T47D (cell line): ENCODE measurements at regions not wholly inside any gene's neighbourhood (a gene's known extent, or its start where the extent isn't known, plus 50 kb on each side); places are given as distances from the start of the nearest gene placed in this dataset.

ENCODE experiments used
- DNase-seq, 2 experiments: peaks; one replicate each; pipeline versions ENCODE4 v3.0.0 to v3.0.0-alpha.2; 2011 to 2012; ENCODE audit warnings: low read depth in 1 of 2, low spot score in 1 of 2
- JUND ChIP-seq: IDR thresholded peaks from 2 replicates; pipeline ENCODE4 v1.6.1; 2012; ENCODE audit warnings: low read depth
- in situ Hi-C: cut with HindIII; loops from 2 replicates; pipeline ENCODE4 v1.10.0; 2016; ENCODE audit warnings: low sequenced_read_pairs, low pct_unique_long_range_greater_than_20kb

DNA sequence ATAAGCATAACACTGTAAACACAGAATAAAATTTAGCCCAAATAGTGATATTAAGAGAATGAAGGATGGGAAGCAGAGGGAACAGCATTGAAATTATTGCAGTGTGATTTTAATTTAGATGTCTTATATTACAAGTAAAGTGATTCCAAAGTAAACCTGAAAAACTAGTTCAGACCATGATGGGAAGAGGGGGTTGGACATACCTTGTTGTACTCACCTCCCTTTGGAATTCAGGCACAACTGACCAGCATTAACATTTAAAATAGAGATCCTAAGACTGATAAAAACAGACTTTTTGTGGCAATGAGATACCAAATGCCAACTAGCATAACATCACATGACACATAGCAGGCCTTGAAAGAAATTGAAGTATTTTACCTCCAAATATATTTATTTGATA lies 210.0 kb upstream of the ADRA1D start:
- peak in 1 of 2 experiments; percentile 10 for DNase-seq
- no peak for TF ChIP-seq JUND
- in situ Hi-C loops: no loop called here

- DNase-seq: no peak
- in situ Hi-C loops: no loop called here
- TF ChIP-seq JUND: no peak
Observed at GRCh38 chr20:4457566-4458543, 208.8 kb upstream of the ADRA1D start.

GRCh38 chr20:4455996-4456395 lies 206.9 kb upstream of the ADRA1D start:
- in situ Hi-C loops: no loop called here
- DNase-seq: no peak
- no peak for TF ChIP-seq JUND

DNA sequence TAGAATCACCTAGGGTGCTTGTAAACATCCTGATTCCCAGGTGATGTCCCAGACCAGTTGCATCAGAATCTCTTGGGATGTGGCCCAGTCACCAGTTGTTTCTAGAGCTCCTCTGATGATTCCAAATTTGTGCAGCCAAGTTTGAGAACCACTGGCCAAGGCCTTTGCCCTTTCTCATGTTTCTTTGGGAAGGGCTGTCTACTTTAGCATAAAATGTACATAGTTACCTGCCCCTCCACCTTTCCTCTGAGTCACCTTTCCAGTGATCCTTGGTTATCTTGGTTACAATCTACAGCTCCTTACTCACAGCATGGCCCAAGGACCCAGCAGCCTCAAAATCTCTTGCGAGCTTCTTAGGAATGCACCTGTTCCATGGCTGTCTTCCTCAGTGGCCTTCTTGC lies 206.2 kb upstream of the ADRA1D start:
- no peak for DNase-seq
- TF ChIP-seq JUND: no peak
- in situ Hi-C loops: no loop called here

DNA sequence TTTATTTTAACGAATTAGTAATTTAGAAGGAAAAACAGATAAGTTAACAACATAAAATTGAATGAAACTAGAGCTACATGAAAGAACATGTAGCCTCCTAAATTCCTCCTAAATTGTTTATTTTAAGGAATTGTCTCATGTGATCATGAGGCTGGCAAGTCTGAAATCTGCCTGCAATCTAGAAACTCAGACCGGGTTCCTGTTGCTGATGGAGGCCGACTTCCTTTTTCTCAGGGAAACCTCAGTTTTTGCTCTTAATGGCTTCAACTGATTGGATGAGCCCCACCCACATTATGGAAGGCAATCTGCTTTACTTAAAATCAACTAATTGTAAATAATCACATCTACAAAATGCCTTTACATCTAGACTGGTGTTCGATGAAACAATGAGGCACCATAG lies 205.0 kb upstream of the ADRA1D start:
- no peak for DNase-seq
- in situ Hi-C loops: no loop called here
- no peak for TF ChIP-seq JUND

DNA sequence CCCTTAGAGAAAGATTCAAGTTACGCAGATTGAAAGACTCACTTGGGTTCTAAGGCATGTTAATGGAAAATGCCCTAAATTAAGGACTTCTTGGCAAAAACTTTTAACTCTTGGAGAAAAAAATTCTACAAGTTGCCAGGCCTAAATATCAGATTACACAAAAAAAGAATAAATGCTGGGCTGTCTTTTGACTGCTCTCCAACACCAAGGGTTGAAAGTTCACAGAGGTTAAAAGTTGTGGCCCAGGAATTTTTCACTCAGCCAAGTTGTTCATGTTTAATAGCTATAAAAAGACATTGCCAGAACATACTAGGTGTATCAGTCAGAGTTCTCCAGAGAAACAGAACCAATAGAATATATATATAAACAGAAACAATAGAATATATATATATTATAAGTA lies 204.3 kb upstream of the ADRA1D start:
- TF ChIP-seq JUND: no peak
- in situ Hi-C loops: no loop called here
- no peak for DNase-seq

- no peak for DNase-seq
- in situ Hi-C loops: no loop called here
- TF ChIP-seq JUND: no peak
Observed at GRCh38 chr20:4451487-4452081, 202.5 kb upstream of the ADRA1D start.

GRCh38 chr20:4449957-4450715 lies 201.0 kb upstream of the ADRA1D start:
- peak; percentile 30 to 35 for DNase-seq
- in situ Hi-C loops: no loop called here
- no peak for TF ChIP-seq JUND

DNA sequence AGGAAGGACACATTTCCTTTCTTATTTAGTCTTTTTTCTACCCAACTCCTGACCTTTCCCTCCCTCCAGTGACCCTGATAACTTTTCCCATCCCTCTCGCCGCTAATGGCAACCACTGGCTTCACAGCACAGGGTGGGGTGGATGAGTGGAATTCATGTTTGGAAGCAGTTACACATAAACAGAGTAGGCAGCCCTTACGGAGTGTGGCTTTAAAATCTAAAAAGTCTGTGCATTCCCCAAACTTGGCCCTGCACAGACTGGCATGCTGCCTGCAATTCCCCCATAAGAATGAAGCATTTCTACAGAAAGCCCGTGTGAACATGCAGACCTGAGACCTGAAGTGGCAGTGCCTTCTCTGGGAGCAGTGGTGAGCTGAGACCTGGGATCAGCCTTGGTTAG lies 196.7 kb upstream of the ADRA1D start:
- in situ Hi-C loops: no loop called here
- no peak for DNase-seq
- TF ChIP-seq JUND: no peak

GRCh38 chr20:4445331-4445730 lies 196.2 kb upstream of the ADRA1D start:
- in situ Hi-C loops: no loop called here
- no peak for TF ChIP-seq JUND
- DNase-seq: no peak

DNA sequence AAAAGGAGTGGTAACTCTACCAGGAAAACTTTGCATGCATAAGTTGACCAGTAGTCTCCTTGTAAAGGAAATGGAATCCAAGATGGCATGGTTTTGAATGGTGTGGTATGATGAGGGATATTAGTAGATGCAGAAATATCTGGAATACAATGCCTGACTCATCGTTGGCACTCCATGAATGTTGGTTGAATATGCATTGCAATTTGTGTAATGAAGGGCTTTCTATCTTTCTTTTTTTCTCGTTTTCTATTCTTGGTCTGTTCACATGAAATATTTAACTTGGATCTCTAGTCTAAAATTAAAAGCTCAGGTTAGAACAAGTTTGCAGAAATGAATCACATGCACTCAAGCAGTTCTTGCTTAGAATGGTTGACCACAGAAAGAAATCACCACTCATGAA lies 195.3 kb upstream of the ADRA1D start:
- in situ Hi-C loops: no loop called here
- DNase-seq: no peak
- TF ChIP-seq JUND: no peak

GRCh38 chr20:4443016-4443415 lies 193.9 kb upstream of the ADRA1D start:
- no peak for DNase-seq
- no peak for TF ChIP-seq JUND
- in situ Hi-C loops: no loop called here

GRCh38 chr20:4441871-4442270 lies 192.8 kb upstream of the ADRA1D start:
- in situ Hi-C loops: no loop called here

More at GRCh38 chr20:4441871-4442270, 192.8 kb upstream of the ADRA1D start:
- no peak for DNase-seq
- TF ChIP-seq JUND: no peak
